NCI-H345 treated with DMSO at 0.1 percent for 48 hours (cell line): ENCODE measurements at regions not wholly inside any gene's neighbourhood (a gene's known extent, or its start where the extent isn't known, plus 50 kb on each side); places are given as distances from the start of the nearest gene placed in this dataset.
"Not testable (repeated sequence)": the region's sequence is repeated elsewhere in the genome, so short reads cannot be mapped to it uniquely, and the experiment has no call there.

Experiments used
- DNase-seq: peaks from one replicate; lab custom pipeline; 2025; ENCODE audit not compliant: unreplicated experiment; lab: John Stamatoyannopoulos, UW

DNA sequence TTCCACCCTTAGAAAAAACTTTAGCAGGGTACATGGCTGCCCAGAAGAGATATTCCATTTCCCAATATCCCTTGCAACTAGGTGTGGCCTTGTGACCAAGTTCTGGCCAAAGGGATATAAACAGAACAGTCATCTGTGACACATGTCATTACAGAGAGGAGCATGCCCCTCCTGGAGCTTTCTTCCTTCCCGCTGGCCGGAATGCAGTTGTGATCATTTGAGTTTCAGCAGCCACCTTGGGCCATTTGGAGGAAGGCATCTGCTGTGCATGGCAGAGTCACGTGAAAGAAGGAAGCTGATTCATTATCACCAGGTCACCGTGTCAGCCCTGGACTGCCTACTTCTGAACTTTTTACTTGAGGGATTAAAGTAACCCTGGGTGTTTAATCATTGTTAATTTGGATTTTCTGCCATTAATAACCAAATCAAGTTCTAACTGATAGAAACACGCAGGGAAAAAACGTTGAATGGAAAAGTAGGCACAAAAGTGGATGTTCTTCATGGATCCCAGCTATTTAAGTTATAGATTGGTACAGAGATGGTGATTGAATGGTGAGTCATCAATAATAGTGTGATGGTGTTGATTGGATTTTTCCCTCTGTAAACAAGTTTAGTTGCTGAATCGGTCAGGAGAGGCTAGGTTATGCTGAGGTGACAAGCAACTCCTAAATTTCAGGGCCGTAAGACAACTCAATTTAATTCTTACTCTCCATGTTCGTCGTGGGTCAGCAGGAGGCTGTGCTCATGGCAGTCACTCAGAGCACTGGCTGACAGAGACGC lies 80.7 kb upstream of the CCDC167 start:
- no peak for DNase-seq

DNA sequence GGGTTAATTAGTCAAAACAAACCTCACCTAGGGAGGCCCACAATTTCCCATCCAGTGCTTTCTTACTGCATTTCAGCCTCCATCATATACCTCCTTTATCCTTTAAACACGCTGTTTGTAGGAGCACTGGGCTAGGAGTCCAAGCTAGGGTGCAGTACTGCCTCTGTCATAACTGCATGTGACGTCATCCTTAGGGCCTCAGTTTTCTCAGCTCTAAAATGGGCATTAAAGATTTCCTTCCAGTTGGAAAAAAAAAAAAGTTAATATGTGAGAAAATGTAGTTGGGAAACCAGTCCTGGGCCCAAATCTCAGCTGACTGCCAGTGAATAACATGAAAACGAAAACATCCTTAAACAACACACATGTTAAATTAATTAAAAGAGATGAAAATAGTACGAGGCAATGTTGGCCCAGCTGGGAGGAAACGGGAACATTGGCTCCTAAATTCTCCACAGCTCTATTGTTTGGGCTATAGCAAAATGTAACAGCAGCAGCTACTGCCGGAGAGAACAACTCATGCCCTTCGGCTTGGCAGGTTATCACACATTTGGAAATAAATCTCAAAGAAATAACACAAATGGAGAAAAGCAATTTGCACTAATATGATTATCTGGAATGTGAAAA lies 79.9 kb upstream of the CCDC167 start:
- DNase-seq = no peak

DNA sequence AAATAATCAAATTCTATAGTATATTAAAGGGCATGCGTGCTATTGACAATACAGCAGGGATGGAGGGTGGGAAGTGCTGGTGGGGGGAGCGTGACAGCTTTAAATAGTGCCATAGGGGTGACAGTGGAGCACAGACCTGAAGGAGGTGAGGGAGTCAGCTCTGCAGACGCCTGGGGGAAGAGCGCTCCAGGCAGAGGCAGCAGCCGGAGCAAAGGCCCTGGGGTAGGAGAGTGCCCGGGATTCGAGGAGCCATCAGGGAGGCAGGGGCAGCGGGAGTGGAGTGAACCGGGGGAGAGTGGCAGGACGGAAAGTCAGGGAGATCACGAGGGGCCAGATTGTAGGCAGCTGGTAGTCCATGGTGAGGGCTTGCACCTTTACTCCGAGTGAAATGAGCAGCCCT lies 78.4 kb upstream of the CCDC167 start:
- DNase-seq = no peak

- no peak for DNase-seq
Measured at GRCh38 chr6:37576336-37576737, 76.6 kb upstream of the CCDC167 start.

DNA sequence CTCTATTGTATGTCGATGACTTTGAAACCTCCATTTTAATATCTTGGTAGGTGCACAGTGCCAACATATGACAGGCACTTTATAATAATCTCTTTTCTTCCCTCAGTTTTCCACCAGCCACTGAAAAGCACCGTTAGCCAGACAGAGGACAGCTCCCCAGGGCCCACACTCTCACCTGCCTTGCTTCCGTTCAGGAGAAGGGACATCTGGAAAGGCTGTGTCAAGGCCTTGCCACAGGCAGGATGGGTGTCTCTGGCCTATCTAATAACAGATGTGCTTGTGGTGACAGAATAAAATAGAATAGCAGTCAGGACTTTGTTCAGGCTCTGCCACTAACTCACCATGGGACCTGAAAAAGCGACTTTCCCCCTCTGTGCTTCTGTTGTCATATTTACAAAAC lies 75.5 kb upstream of the CCDC167 start:
- DNase-seq = no peak

DNA sequence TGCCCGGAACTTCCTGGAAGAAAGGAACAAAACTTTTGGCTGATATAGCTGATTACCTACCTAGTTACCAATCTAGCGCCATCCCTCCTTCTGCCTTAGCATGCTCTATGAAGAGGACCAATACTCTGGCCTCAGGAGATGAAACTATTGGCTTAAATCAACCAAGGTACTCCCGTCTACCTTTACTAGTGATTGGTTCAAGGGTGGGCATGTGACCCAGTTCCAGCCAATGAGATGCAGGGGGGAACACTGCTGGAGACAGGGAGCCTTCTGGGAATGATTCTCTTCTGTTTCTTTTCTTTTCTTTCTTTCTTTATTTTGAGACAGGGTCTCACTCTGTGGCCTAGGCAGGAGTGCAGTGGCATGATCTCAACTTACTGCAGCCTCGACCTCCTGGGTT lies 72.6 kb upstream of the CCDC167 start:
- no peak for DNase-seq

DNA sequence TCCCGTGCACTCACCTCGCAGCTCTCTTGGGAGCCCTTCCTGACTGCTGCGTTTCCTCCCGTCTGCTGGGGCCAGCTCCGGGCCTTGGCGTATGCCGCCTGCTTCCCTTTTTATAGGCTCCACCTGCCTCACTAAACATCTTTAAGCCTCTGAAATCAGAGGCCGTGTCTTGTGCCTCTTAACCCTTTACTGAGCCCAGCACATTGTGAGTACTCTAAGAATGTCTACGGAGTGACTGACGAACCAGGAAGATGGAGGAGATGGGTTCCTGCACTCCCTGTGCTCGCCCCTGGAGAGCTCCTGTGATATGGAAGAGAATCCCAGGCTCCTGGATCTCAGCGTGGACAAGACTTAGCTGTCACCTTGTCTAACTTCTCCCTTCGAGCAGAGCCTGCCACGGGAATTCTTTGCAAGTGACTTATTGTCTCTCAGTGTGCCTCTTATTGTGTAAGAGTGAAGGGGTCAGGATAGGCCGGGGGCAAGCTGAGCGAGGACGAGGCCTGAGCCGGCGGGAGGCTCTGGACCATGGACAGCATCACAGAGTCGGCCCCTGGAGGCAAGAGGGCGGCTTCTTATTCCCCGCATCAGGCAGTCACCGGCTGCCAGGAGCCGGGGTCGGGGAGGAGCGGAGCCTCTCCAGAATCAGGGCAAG lies 70.9 kb upstream of the CCDC167 start:
- no peak for DNase-seq

DNA sequence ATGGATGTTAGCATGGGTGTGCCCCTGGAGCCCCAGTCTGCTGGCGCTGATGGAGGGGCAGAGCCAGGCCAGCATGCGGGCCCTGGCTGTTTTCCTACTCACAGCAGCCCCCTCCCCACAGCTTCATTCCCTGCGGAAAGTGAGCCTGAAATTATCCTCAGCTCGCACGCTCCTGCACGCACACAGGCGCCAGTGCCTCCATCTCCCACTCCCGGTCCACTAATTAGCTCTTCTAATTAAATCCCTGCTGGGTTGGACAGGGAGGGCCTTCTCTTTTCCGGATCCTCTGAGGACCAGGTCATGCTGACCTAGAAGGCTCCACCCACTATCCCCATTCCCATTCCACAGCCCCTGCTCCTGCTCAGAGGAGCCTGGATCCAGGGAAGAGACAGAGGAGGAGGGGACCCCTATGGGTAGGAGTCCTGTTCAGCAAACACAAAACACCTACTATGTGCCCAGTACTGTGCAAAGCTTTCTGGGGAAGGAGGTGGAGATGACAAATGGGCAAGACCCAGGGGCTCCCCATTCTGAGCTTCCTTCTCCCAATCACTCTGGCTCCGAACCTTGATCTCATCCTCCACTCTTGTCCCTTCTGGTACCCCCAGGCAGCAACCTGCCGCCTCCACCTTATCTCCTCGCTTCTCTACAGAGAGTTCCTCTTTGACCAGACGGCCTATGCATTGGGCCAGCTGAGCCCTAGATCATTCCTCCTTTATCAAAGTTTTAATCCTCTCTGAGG lies 70.2 kb upstream of the CCDC167 start:
- DNase-seq = no peak

GRCh38 chr6:37569317-37569716 lies 69.6 kb upstream of the CCDC167 start:
- no peak for DNase-seq

DNA sequence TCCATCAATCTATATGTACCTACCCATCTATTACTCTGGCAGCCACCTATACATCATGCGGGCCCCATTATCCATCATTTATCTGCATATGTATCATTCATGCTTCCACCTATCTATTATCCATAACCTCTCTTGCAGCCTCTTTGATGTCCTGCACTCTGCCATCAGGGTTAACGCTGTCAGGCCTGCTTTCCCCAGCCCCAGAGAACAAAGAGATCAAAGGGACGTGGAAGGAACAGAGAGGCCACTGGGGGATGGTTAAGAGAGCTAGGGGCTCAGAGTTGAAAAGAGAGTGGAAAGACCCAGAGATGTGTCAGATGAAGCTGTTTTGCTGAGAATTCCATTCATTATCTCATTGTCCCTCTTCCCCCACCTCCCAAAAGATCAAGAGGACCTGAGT lies 67.3 kb upstream of the CCDC167 start:
- no peak for DNase-seq

- DNase-seq = peak; percentile 54
Measured at GRCh38 chr6:37566111-37566949, 66.6 kb upstream of the CCDC167 start.

DNA sequence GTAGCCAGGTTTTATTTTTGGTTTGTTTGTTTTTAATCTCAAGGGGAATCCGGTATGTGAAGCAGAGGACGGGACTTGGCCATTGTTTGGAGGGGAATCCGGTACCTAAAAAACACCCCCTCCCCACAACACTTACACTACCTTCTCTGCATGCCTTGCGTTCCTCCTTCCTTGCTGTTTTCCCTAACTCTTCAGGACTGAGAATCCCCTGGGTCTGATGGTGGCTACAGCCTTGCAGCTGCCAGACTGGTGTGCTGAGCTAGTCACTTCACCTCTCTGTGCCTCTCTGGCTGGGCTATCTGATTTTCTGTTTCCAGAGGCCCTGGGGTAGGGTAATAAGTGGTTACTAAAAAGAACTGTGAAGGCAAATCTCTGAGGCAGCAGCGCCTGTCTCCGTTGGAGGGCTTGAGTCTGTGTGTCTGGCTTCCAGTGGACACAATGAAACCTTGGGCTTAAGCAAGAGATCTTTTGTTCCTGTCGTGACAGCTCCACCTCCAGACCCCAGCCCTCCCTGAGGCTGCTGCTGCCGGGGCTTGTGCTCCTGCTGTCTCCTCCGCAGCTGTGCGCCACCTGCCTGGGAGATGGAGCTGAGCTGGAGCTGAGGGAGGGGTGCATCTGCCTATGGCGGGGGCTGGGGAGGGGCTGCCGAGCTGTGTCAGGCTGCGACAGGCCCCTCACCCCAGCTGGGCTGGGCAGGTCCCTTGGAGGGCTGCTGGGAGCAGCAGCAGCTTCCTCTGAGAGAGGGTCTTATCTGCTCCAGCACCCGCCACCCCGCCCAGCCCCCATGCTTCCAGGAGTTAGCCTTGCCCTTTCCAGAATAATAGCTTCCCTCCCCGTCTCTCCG lies 65.8 kb upstream of the CCDC167 start:
- peak; percentile 65 for DNase-seq

DNA sequence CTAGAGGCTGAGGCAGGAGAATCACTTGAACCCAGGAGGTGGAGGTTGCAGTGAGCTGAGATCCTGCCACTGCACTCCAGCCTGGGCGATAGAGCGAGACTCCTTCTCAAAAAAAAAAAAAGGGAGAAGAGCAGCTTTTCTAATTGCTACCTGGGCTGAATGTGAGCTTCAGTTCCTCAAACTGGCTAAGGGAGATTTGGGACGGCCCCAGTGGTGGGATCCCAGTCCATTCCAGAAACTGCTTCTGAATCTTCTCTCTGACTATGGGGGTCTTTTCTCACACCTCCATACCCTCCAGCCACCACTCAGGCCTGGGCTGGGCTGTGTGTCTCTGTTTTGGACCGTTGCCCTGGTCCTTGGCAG lies 63.2 kb upstream of the CCDC167 start:
- not testable (repeated sequence) for DNase-seq

DNA sequence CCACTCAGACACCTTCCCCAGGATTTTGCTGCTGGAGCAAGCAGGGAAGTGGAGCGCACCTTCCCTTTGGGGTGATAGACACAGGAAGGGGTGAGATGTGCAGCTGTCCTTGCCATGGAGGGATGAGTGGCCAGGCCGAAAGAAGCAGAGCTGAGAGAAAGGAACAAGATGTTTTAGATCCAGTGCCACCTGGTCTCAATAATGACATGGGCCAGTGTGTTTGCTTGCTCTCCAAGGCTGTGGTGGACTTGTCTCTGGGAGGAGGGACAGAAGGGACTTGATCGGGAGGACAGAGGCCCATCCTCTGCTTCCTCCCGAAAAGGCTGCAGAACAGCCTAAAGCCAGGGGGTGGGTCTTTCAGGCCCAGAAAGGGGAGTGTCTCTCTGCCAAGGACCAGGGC lies 61.7 kb upstream of the CCDC167 start:
- no peak for DNase-seq

GRCh38 chr6:37560737-37561103 lies 61.0 kb upstream of the CCDC167 start:
- no peak for DNase-seq

- DNase-seq = no peak
Measured at GRCh38 chr6:37559501-37559900, 59.8 kb upstream of the CCDC167 start.

- DNase-seq = no peak
Measured at GRCh38 chr6:37559050-37559449, 59.4 kb upstream of the CCDC167 start.

GRCh38 chr6:37558646-37559045 lies 59.0 kb upstream of the CCDC167 start:
- DNase-seq = no peak

DNA sequence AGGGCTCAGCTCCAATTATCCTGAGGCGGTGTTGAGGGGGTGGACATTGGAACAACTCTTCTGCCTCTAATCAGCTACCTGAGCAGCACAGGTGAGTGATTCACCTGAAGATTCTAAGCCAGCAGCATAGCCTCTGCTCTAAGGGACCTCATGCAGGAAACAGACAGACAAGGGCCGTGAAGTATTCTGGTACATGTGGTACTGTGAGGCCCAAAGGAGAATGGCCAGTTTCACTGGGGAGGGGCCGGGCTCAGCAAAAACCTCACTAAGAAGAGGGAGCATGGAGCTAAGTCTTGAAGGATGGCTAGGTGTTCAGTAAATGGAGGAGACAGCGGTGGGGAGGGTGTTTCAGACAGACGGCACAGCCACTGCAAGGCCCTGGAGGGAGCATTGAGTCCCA lies 58.5 kb upstream of the CCDC167 start:
- no peak for DNase-seq

DNA sequence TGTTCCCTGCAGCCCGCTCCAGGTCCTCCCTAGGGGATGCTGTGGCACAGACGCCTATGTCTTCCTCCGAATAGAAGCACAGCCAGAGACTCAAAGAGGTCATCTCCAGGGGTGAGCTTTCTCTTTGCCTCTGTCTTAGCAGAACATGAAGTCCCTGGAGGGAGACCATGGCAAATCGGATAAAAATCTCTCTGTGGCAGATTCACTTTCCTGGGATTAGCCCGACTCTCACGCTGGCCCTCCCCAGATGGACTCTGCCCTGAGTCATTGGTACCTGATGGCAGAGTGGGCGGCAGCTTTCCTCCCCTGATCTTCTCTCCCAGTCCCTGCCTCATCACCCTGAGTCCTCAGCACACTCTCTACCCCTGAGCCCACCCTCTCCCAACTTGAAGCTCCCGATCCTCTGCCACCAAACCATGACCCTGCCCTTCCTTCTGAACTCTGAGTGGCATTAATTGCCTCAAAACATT lies 58.0 kb upstream of the CCDC167 start:
- no peak for DNase-seq
